Hepatocyte (in vitro differentiated cells): ENCODE measurements at regions not wholly inside any gene's neighbourhood (a gene's known extent, or its start where the extent isn't known, plus 50 kb on each side); places are given as distances from the start of the nearest gene placed in this dataset.

Experiments used
- DNase-seq: peaks from one replicate; pipeline ENCODE4 v3.0.0-alpha.2; 2016; ENCODE audit warnings: low spot score
- H2AFZ ChIP-seq: fragments of 200-600 bp; sonication (generic); 2 replicates; pipeline ENCODE4 v1.6.0; 2016; ENCODE audit warnings: antibody characterized with exemption, mild to moderate bottlenecking
- H3K27ac ChIP-seq: fragments of 200-600 bp; sonication (generic); 2 replicates; pipeline ENCODE4 v1.5.1; 2016; ENCODE audit warnings: mild to moderate bottlenecking
- H3K27me3 ChIP-seq: fragments of 200-600 bp; sonication (generic); 2 replicates; pipeline ENCODE4 v1.6.1; 2016
- H3K36me3 ChIP-seq: fragments of 200-600 bp; sonication (generic); replicated peaks from 2 replicates; pipeline ENCODE4 v1.5.1; 2016; ENCODE audit warnings: low read depth; ENCODE audit not compliant: insufficient read depth
- H3K4me1 ChIP-seq: fragments of 200-600 bp; sonication (generic); 2 replicates; pipeline ENCODE4 v1.5.1; 2016; ENCODE audit warnings: mild to moderate bottlenecking, moderate library complexity; ENCODE audit not compliant: insufficient read depth
- H3K4me2 ChIP-seq: fragments of 200-600 bp; sonication (generic); 2 replicates; pipeline ENCODE4 v1.6.0; 2016
- H3K4me3 ChIP-seq: fragments of 200-600 bp; sonication (generic); 2 replicates; pipeline ENCODE4 v1.5.1; 2016; ENCODE audit warnings: mild to moderate bottlenecking
- H3K79me2 ChIP-seq: fragments of 200-600 bp; sonication (generic); 2 replicates; pipeline ENCODE4 v1.6.0; 2017; ENCODE audit warnings: mild to moderate bottlenecking
- H3K9me2 ChIP-seq: fragments of 200-600 bp; sonication (generic); replicated peaks from 2 replicates; pipeline ENCODE4 v1.6.0; 2017; ENCODE audit warnings: mild to moderate bottlenecking; ENCODE audit not compliant: insufficient read depth
- H3K9me3 ChIP-seq: fragments of 200-600 bp; sonication (generic); 2 replicates; pipeline ENCODE4 v1.5.1; 2016; ENCODE audit warnings: low read depth, mild to moderate bottlenecking
- H4K20me1 ChIP-seq: fragments of 200-600 bp; sonication (generic); 2 replicates; pipeline ENCODE4 v1.6.0; 2016; ENCODE audit warnings: mild to moderate bottlenecking; ENCODE audit not compliant: insufficient read depth, poor library complexity, severe bottlenecking
- CTCF ChIP-seq: fragments of 200-600 bp; sonication (generic); IDR thresholded peaks from 2 replicates; pipeline ENCODE4 v1.5.1; 2016; ENCODE audit warnings: antibody characterized with exemption, mild to moderate bottlenecking; ENCODE audit not compliant: poor library complexity
- EZH2 ChIP-seq: fragments of 200-600 bp; sonication (generic); IDR thresholded peaks from 2 replicates; pipeline ENCODE4 v1.6.1; 2016; ENCODE audit warnings: antibody characterized with exemption, mild to moderate bottlenecking, borderline replicate concordance
- EZH2phosphoT487 ChIP-seq: fragments of 200-600 bp; sonication (generic); IDR thresholded peaks from one replicate; pipeline ENCODE4 v1.6.1; 2018; ENCODE audit warnings: antibody characterized with exemption, mild to moderate bottlenecking, low read depth, moderate library complexity; ENCODE audit not compliant: unreplicated experiment, severe bottlenecking
- WGBS: methylation state at CpG from one replicate; pipeline ENCODE4 v1.1.6; 2016; ENCODE audit warnings: low lambda C conversion rate; ENCODE audit errors: missing lambda C conversion rate; 5-methylcytosine and 5-hydroxymethylcytosine counted together

GRCh38 chr2:147013696-147014392 lies 831.0 kb upstream of the ACVR2A start:
- H4K20me1 ChIP-seq: no peaks in the 10 kb centered on the region
- no peak for DNase-seq

GRCh38 chr2:147008481-147008880 lies 836.3 kb upstream of the ACVR2A start:
- no peak for DNase-seq
- no peaks in the 10 kb centered on the region for H3K27me3 ChIP-seq
- H3K79me2 ChIP-seq: no peaks in the 10 kb centered on the region
- H3K4me1 ChIP-seq: no peaks in the 10 kb centered on the region
- H4K20me1 ChIP-seq: no peaks in the 10 kb centered on the region
- no peak for TF ChIP-seq EZH2
- H3K4me3 ChIP-seq: no peak overlapping the region
- WGBS: 83% methylated on average over 2 of the region's 2 CpGs
- no peak overlapping the region for H3K27ac ChIP-seq
- no peak overlapping the region for H3K4me2 ChIP-seq
- no peaks in the 10 kb centered on the region for H3K36me3 ChIP-seq
- no peaks in the 10 kb centered on the region for H3K9me3 ChIP-seq
- no peaks in the 10 kb centered on the region for H3K9me2 ChIP-seq
- H2AFZ ChIP-seq: no peak overlapping the region

More at GRCh38 chr2:147013696-147014392, 831.0 kb upstream of the ACVR2A start:
- Histone ChIP-seq H3K9me3 (no peaks in the 10 kb centered on the region), H3K79me2 (no peaks in the 10 kb centered on the region), H3K4me1 (no peaks in the 10 kb centered on the region), H2AFZ (no peak overlapping the region), H3K9me2 (no peaks in the 10 kb centered on the region), H3K4me3 (no peak overlapping the region), H3K36me3 (no peaks in the 10 kb centered on the region), H3K27me3 (no peaks in the 10 kb centered on the region), H3K27ac (no peak overlapping the region), H3K4me2 (no peak overlapping the region)
- TF ChIP-seq EZH2phosphoT487: no peak
- TF ChIP-seq CTCF: no peak
- TF ChIP-seq EZH2: no peak

GRCh38 chr2:147006736-147007141 lies 838.1 kb upstream of the ACVR2A start:
- 73% methylated on average over 2 of the region's 2 CpGs for WGBS
- Histone ChIP-seq H3K36me3 (no peaks in the 10 kb centered on the region), H3K4me3 (no peak overlapping the region), H3K27me3 (no peaks in the 10 kb centered on the region), H3K9me3 (no peaks in the 10 kb centered on the region), H3K27ac (no peak overlapping the region), H3K4me1 (no peaks in the 10 kb centered on the region), H3K9me2 (no peaks in the 10 kb centered on the region), H3K79me2 (no peaks in the 10 kb centered on the region), H4K20me1 (no peaks in the 10 kb centered on the region), H3K4me2 (no peak overlapping the region), H2AFZ (no peak overlapping the region)
- DNase-seq: no peak
- no peak for TF ChIP-seq EZH2
- no peak for TF ChIP-seq CTCF
- no peak for TF ChIP-seq EZH2phosphoT487

GRCh38 chr2:147003081-147003480 lies 841.7 kb upstream of the ACVR2A start:
- Histone ChIP-seq H2AFZ (no peak overlapping the region), H3K4me3 (no peak overlapping the region), H3K4me1 (no peaks in the 10 kb centered on the region), H3K36me3 (no peaks in the 10 kb centered on the region), H3K9me3 (no peaks in the 10 kb centered on the region), H3K9me2 (no peaks in the 10 kb centered on the region), H3K27ac (no peak overlapping the region), H3K79me2 (no peaks in the 10 kb centered on the region), H3K4me2 (no peak overlapping the region), H3K27me3 (no peaks in the 10 kb centered on the region), H4K20me1 (no peaks in the 10 kb centered on the region)
- no peak for DNase-seq
- TF ChIP-seq CTCF: no peak
- 89% methylated on average over 2 of the region's 2 CpGs for WGBS
